Adrenal gland (tissue), 9 donors: ENCODE measurements at regions not wholly inside any gene's neighbourhood (a gene's known extent, or its start where the extent isn't known, plus 50 kb on each side); places are given as distances from the start of the nearest gene placed in this dataset.

Experiments used
- DNase-seq, 7 donors: peaks; one replicate each; pipeline ENCODE4 v3.0.0-alpha.2; 2019 to 2020
- H3K27ac ChIP-seq, 5 donors: fragments of 200-600 bp; sonication (generic) in 4 of 5; 1 replicate in 3 of 5; 2 replicates in 2 of 5; pipeline versions ENCODE4 v1.5.1 to v1.8.0; 2016 to 2020; ENCODE audit warnings: mild to moderate bottlenecking in 1 of 5
- H3K27me3 ChIP-seq: fragments of 200-600 bp; 2 replicates; pipeline ENCODE4 v1.8.0; 2021
- H3K36me3 ChIP-seq, 2 donors: fragments of 200-600 bp; replicated peaks in 1 of 2; 1 replicate in 1 of 2; 2 replicates in 1 of 2; pipeline versions ENCODE4 v1.5.1 to v1.8.0; 2018 to 2022
- H3K4me1 ChIP-seq, 2 donors: fragments of 200-600 bp; replicated peaks in 1 of 2; 1 replicate in 1 of 2; 2 replicates in 1 of 2; pipeline versions ENCODE4 v1.5.1 to v1.8.0; 2018 to 2021
- H3K4me3 ChIP-seq, 4 donors: fragments of 200-600 bp; sonication (generic) in 3 of 4; one replicate each; pipeline ENCODE4 v1.5.1; 2016 to 2018
- H3K9me3 ChIP-seq, 3 donors: fragments of 200-600 bp; sonication (generic) in 1 of 3; replicated peaks in 1 of 3; 1 replicate in 2 of 3; 2 replicates in 1 of 3; pipeline versions ENCODE4 v1.5.1 to v1.8.0; 2016 to 2021
- CTCF ChIP-seq, 6 experiments: fragments of 450-650 bp in 4 of 6; fragments of 200-600 bp in 2 of 6; sonication (generic) in 1 of 6; IDR thresholded peaks; 1 replicate in 5 of 6; 2 replicates in 1 of 6; pipeline versions ENCODE4 v1.5.1 to v1.8.0; 2016 to 2021; ENCODE audit warnings: antibody characterized with exemption in 6 of 6, mild to moderate bottlenecking in 2 of 6, moderate library complexity in 1 of 6
- POLR2A ChIP-seq, 2 donors: fragments of 450-650 bp; IDR thresholded peaks; one replicate each; pipeline ENCODE4 v1.6.1; 2017; ENCODE audit warnings: antibody characterized with exemption in 2 of 2, mild to moderate bottlenecking in 2 of 2, moderate library complexity in 1 of 2
- WGBS, 4 donors: extraction: QIAGEN DNeasy Blood & Tissue Kit in 2 of 4; methylation state at CpG; one replicate each; pipeline versions ENCODE4 v1.1.5 to v1.1.7; 2013 to 2017; 5-methylcytosine and 5-hydroxymethylcytosine counted together
- intact Hi-C, 2 donors: fragments of 100-400 bp; cut with DNase I; formaldehyde crosslinking; loops; one replicate each; pipeline versions ENCODE4 v1.14.1 to v1.15.0; 2022 to 2023
- donor health status: healthy with polysubstance abuse.
- donor health status: Bipolar disorder and iron deficiency.
- donor health status: DM: yes; HTN: yes; CAD: no.
- donor health status: DM: no; HTN: no; CAD: no.
- donor health status: DM: no; HTN: no; CAD: no.

GRCh38 chr16:18018376-18018775 lies 318.2 kb downstream of the NPIPA8 start:
- Histone ChIP-seq H3K36me3 (no peaks in the 10 kb centered on the region), H3K4me1 (no peaks in the 10 kb centered on the region), H3K9me3 (no peaks in the 10 kb centered on the region), H3K27me3 (no peaks in the 10 kb centered on the region), H3K27ac (no peak overlapping the region), H3K4me3 (no peak overlapping the region)
- intact Hi-C loops, result no loop called here
- TF ChIP-seq CTCF (IDR thresholded peaks at IDR 0.05) (no peak), POLR2A (IDR thresholded peaks at IDR 0.05) (no peak)
- no peak for DNase-seq
- WGBS, 4 donors, result 51 to 63% (median 58%) methylated on average over 4 of the region's 4 CpGs

GRCh38 chr16:18013863-18014262 lies 322.7 kb downstream of the NPIPA8 start:
- peak in 2 of 7 donors; percentile 15 to 83 for DNase-seq
- 64 to 83% (median 74%) methylated on average over 4 of the region's 4 CpGs for WGBS, 4 donors
- H3K27ac ChIP-seq, result no peak overlapping the region
- H3K27me3 ChIP-seq, result no peaks in the 10 kb centered on the region
- TF ChIP-seq POLR2A (IDR thresholded peaks at IDR 0.05) (no peak), CTCF (IDR thresholded peaks at IDR 0.05) (no peak)
- H3K4me1 ChIP-seq, result no peaks in the 10 kb centered on the region
- no peaks in the 10 kb centered on the region for H3K36me3 ChIP-seq
- H3K9me3 ChIP-seq, result no peaks in the 10 kb centered on the region
- intact Hi-C loops, result no loop called here
- no peak overlapping the region for H3K4me3 ChIP-seq

GRCh38 chr16:18008356-18008755 lies 328.2 kb downstream of the NPIPA8 start:
- 71 to 77% (median 74%) methylated on average over 5 of the region's 5 CpGs for WGBS, 4 donors
- Histone ChIP-seq H3K27ac (no peak overlapping the region), H3K4me1 (no peaks in the 10 kb centered on the region), H3K9me3 (no peaks in the 10 kb centered on the region), H3K4me3 (no peak overlapping the region), H3K27me3 (no peaks in the 10 kb centered on the region), H3K36me3 (no peaks in the 10 kb centered on the region)
- no peak for DNase-seq
- intact Hi-C loops, result no loop called here
- TF ChIP-seq POLR2A (IDR thresholded peaks at IDR 0.05) (no peak), CTCF (IDR thresholded peaks at IDR 0.05) (no peak)

- intact Hi-C loops, result no loop called here
These were observed 333.5 kb downstream of the NPIPA8 start for GRCh38 chr16:18003033-18003432.

More at GRCh38 chr16:18003033-18003432, 333.5 kb downstream of the NPIPA8 start:
- H3K4me3 ChIP-seq, result no peak overlapping the region
- no peaks in the 10 kb centered on the region for H3K4me1 ChIP-seq
- WGBS, 4 donors, result 46 to 63% (median 55%) methylated on average over 6 of the region's 6 CpGs
- H3K9me3 ChIP-seq, result no peaks in the 10 kb centered on the region
- H3K36me3 ChIP-seq, result no peaks in the 10 kb centered on the region
- DNase-seq, result no peak
- no peak for TF ChIP-seq CTCF (IDR thresholded peaks at IDR 0.05)
- no peak for TF ChIP-seq POLR2A (IDR thresholded peaks at IDR 0.05)
- no peak overlapping the region for H3K27ac ChIP-seq
- H3K27me3 ChIP-seq, result no peaks in the 10 kb centered on the region
